ENCODE measurements at regions not wholly inside any gene's neighbourhood (a gene's known extent, or its start where the extent isn't known, plus 50 kb on each side); places are given as distances from the start of the nearest gene placed in this dataset.

DNA sequence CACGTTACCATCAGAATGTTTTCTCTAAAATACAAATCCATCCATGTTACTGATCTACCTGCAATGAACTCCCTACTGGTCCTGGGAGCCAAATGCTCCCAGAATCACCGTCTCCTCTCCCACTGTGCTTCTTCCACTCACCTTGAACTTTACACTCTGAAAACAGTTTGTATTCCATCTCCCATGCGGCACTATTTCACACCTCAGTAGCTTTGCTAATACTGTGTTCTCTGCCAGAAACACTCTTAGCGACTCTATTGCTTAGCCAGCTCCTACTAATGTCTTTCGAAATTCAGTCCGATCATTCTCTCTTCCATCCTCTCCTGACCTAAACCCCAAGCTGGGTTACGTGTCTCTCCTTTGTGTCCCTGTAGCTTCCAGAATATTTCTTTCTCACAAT, 284.4 kb upstream of the DUSP10 start:
- TF ChIP-seq, protein P1, sequence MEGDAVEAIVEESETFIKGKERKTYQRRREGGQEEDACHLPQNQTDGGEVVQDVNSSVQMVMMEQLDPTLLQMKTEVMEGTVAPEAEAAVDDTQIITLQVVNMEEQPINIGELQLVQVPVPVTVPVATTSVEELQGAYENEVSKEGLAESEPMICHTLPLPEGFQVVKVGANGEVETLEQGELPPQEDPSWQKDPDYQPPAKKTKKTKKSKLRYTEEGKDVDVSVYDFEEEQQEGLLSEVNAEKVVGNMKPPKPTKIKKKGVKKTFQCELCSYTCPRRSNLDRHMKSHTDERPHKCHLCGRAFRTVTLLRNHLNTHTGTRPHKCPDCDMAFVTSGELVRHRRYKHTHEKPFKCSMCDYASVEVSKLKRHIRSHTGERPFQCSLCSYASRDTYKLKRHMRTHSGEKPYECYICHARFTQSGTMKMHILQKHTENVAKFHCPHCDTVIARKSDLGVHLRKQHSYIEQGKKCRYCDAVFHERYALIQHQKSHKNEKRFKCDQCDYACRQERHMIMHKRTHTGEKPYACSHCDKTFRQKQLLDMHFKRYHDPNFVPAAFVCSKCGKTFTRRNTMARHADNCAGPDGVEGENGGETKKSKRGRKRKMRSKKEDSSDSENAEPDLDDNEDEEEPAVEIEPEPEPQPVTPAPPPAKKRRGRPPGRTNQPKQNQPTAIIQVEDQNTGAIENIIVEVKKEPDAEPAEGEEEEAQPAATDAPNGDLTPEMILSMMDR (conservative IDR thresholded peaks at IDR 0.05) = no peak
- no peak for TF ChIP-seq ZFX (IDR thresholded peaks at IDR 0.05)

Measured in C4-2B (cell line).